Chondrocyte (in vitro differentiated cells): ENCODE measurements at regions not wholly inside any gene's neighbourhood (a gene's known extent, or its start where the extent isn't known, plus 50 kb on each side); places are given as distances from the start of the nearest gene placed in this dataset.

Experiments
- DNase-seq: peaks from one replicate; pipeline ENCODE4 v3.0.0; 2021; ENCODE audit warnings: mixed read lengths, low spot score
- H3K27ac Mint-ChIP-seq: one replicate; pipeline ENCODE4 v1.8.0; 2021; ENCODE audit warnings: mild to moderate bottlenecking, moderate library complexity, mixed read lengths; ENCODE audit not compliant: unreplicated experiment
- H3K27me3 Mint-ChIP-seq: 2 replicates; pipeline ENCODE4 v1.8.0; 2021; ENCODE audit warnings: low read depth, mixed read lengths
- H3K36me3 Mint-ChIP-seq: 2 replicates; pipeline ENCODE4 v1.8.0; 2021; ENCODE audit warnings: low read depth, mixed read lengths
- H3K4me1 Mint-ChIP-seq: 2 replicates; pipeline ENCODE4 v1.8.0; 2021; ENCODE audit warnings: low read depth, mild to moderate bottlenecking, mixed read lengths
- H3K4me3 Mint-ChIP-seq: one replicate; pipeline ENCODE4 v1.8.0; 2021; ENCODE audit warnings: mild to moderate bottlenecking, moderate library complexity, mixed read lengths; ENCODE audit not compliant: unreplicated experiment
- H3K9me3 Mint-ChIP-seq: 2 replicates; pipeline ENCODE4 v1.8.0; 2021; ENCODE audit warnings: low read depth, mixed read lengths
- TF ChIP-seq, protein P1 (sequence below): fragments of 200-600 bp; sonication (generic); IDR thresholded peaks from 2 replicates; pipeline ENCODE4 v1.5.0; 2021; ENCODE audit warnings: antibody characterized with exemption, mild to moderate bottlenecking, moderate library complexity

DNA sequence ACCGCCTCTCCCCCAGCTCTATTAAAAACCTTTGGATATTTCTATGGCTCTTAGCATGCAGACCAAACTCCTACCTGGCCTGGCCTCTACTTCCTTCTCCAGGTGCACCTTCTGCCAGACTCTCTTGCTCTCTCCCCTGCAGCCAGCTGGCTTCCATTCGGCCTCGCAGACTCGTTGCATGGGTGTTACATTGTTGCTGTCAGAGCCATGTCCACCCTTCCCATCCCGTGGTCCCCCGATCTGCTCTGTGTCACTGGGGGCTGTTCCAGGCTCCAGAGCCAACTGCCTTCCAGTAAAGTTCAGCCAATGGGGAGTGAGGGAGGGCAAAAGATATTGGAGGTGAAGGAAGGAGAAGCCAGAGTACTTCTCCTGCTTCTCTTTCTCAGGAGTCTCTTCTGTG lies 112.5 kb upstream of the LGALSL start:
- no peaks in the 10 kb centered on the region for H3K9me3 Mint-ChIP-seq
- no peak overlapping the region for H3K27ac Mint-ChIP-seq
- H3K4me1 Mint-ChIP-seq: peaks cover 7% of the 10 kb centered on the region
- no peaks in the 10 kb centered on the region for H3K36me3 Mint-ChIP-seq
- DNase-seq: no peak
- H3K4me3 Mint-ChIP-seq: no peak overlapping the region
- peaks cover 5% of the 10 kb centered on the region for H3K27me3 Mint-ChIP-seq
- TF ChIP-seq, protein P1, sequence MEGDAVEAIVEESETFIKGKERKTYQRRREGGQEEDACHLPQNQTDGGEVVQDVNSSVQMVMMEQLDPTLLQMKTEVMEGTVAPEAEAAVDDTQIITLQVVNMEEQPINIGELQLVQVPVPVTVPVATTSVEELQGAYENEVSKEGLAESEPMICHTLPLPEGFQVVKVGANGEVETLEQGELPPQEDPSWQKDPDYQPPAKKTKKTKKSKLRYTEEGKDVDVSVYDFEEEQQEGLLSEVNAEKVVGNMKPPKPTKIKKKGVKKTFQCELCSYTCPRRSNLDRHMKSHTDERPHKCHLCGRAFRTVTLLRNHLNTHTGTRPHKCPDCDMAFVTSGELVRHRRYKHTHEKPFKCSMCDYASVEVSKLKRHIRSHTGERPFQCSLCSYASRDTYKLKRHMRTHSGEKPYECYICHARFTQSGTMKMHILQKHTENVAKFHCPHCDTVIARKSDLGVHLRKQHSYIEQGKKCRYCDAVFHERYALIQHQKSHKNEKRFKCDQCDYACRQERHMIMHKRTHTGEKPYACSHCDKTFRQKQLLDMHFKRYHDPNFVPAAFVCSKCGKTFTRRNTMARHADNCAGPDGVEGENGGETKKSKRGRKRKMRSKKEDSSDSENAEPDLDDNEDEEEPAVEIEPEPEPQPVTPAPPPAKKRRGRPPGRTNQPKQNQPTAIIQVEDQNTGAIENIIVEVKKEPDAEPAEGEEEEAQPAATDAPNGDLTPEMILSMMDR: no peak

DNA sequence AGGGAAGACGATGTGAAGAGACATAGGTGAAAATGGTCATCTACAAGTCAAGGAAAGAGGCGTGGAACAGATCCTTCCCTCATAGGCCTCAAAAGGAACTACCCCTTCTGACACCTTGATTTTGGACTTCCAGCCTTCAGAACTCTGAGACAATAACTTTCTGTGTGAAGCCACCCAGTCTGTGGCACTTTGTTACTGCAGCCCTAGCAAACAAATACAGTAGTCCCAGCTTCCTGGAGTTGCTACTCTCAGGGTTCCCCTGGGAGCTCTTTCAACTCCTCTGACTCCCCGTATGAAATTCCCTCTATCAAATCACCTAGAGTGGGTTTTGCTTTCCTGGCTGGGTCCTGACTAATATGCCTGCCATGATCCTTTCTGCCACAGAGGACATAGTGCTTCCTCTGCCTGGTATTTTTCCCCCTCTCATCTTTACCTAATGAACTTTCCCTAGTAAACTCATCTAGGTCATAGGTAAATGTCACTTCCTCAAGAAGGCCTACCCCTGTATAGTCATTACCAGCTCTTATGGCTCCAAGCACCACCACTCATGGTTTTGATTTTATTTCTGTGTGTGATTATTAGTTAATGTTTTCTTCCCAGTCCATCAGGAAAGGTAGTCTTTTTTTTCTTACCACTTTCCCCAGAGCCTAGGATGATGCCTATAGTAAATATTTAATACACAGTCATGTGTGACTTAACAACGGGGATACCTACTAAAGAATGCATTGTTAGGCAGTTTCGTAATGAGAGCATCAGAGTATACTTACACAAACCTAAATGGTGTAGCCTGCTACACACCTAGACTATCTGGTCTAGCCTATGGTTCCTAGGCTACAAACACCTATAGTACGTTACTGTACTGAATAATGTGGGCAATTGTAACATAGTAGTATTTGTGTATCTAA lies 111.5 kb upstream of the LGALSL start:
- no peaks in the 10 kb centered on the region for H3K9me3 Mint-ChIP-seq
- H3K4me1 Mint-ChIP-seq: peaks cover 7% of the 10 kb centered on the region
- no peaks in the 10 kb centered on the region for H3K36me3 Mint-ChIP-seq
- H3K27ac Mint-ChIP-seq: no peak overlapping the region
- H3K27me3 Mint-ChIP-seq: peaks cover 5% of the 10 kb centered on the region
- TF ChIP-seq, protein P1: no peak
- no peak overlapping the region for H3K4me3 Mint-ChIP-seq
- DNase-seq: no peak

DNA sequence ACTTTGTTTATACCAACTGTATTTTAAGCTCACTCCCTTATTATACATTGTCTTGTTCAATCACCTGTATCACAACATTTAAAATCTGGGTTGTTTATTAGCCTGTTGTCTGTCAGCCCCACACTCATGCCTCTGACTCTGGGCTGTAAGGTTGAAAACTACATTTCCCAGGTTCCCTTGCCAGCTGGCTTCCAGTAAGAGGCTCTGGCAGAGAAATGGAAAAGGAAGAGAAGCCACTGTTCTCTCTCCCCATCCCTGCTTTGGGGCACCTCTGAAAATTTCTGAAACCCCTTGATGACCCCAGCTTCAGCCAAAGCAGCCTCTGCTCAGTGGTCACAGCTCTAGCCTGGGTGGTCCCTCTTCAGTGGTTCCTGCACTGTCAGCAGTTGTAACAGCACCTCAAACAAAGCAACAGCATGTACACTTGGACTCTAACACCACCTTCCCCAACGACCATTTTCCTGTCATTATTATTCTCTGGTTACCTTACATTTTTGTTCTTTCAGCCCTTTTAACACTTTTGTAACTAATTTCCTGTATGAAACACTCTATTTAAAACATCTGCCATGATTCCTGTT lies 108.9 kb upstream of the LGALSL start:
- Mint-ChIP-seq H3K36me3 (no peaks in the 10 kb centered on the region), H3K27me3 (peaks cover 5% of the 10 kb centered on the region), H3K4me3 (no peak overlapping the region), H3K9me3 (no peaks in the 10 kb centered on the region), H3K27ac (no peak overlapping the region), H3K4me1 (peaks cover 14% of the 10 kb centered on the region)
- TF ChIP-seq, protein P1: no peak
- DNase-seq: no peak

DNA sequence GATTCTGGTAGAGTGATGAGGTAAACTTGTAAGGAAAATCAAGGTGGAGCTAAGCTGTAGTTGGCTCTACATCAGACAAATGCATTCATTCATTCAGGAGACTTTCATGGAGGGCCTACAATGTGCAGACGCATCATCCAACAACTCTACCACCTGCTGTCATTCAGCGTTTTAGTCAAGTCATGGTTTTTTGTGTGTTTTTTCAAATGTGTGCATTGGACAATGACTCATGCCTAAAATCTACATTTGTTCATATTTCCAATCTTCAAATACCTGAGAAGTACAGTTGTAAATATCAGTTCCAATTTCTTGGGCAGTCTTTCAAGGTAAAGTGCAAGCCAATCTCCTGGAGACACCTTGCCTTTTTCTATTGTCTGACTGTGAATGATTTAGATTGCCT lies 108.0 kb upstream of the LGALSL start:
- peaks cover 14% of the 10 kb centered on the region for H3K4me1 Mint-ChIP-seq
- H3K9me3 Mint-ChIP-seq: no peaks in the 10 kb centered on the region
- H3K36me3 Mint-ChIP-seq: no peaks in the 10 kb centered on the region
- H3K27ac Mint-ChIP-seq: no peak overlapping the region
- H3K27me3 Mint-ChIP-seq: peaks cover 2% of the 10 kb centered on the region
- TF ChIP-seq, protein P1: no peak
- H3K4me3 Mint-ChIP-seq: no peak overlapping the region
- no peak for DNase-seq

DNA sequence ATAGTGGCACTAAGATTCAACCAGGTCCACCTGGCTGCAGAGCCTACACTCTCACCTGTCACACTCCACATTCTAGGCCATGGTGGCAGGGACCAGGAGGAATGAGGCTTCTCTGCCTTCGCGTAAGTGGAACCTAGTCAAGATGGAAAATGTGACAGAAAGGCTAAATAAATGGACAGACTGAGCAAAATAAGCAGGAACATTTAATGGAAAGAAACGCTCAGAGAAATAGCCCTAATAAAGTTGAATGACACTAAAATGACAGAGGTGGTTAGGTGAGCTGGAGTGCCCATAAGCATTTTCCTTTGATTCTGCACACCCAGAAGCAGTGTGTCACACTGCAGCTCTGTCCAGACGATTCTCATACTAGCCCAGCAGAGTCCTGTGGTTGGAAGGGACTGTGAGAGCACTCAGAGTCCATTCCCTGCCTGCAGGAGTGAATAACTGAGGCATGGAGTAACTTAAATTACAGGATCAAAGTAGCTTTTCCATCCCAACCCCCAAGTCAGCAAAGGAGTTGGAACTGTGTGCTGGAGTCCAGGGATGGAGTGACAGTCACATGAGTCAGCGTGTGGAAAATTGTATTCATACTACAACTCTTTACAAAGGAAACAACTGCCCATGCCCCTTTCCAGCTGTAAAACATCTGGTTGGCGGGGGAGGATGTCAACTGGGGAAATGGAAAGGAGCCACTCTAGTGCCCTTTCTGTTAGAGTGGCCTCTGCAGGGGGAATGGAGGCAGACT lies 105.4 kb upstream of the LGALSL start:
- no peaks in the 10 kb centered on the region for H3K27me3 Mint-ChIP-seq
- peaks cover 2% of the 10 kb centered on the region for H3K36me3 Mint-ChIP-seq
- H3K4me1 Mint-ChIP-seq: peaks cover 14% of the 10 kb centered on the region
- peaks cover 11% of the 10 kb centered on the region for H3K9me3 Mint-ChIP-seq
- no peak for DNase-seq
- H3K27ac Mint-ChIP-seq: peak overlapping the region; percentile 24
- TF ChIP-seq, protein P1: no peak
- H3K4me3 Mint-ChIP-seq: no peak overlapping the region
